Heart left ventricle (tissue), 13 donors: ENCODE measurements at regions not wholly inside any gene's neighbourhood (a gene's known extent, or its start where the extent isn't known, plus 50 kb on each side); places are given as distances from the start of the nearest gene placed in this dataset.

Experiments
- POLR2A ChIP-seq, 2 donors: fragments of 450-650 bp; IDR thresholded peaks; one replicate each; pipeline ENCODE4 v1.6.1; 2017; ENCODE audit warnings: antibody characterized with exemption in 2 of 2, mild to moderate bottlenecking in 2 of 2, moderate library complexity in 2 of 2
- TF ChIP-seq, protein P1 (sequence below), 12 donors: fragments of 200-600 bp; sonication (generic) in 4 of 12; IDR thresholded peaks; one replicate each; pipeline versions ENCODE4 v1.5.0 to v1.8.0; 2018 to 2022; ENCODE audit warnings: antibody characterized with exemption in 12 of 12, mild to moderate bottlenecking in 5 of 12
- donor health status: ischemic (EF 13 %, LVEDD 7.1; RV severe dilation, severe dysfunction).
- donor health status: DM: no; HTN: yes; CAD: no.
- donor health status: DM: no; HTN: no; CAD: no.
- donor health status: ischemic (EF 25% LVEDD 6.9; RV normal size, moderate dysfunction).
- donor health status: ischemic (EF 25% LVEDD 5.7; RV mildly dilated, moderate dysfunction).
- donor health status: ischemic (EF 35%, LVEDD 5.7; RV mildly dilated, moderate dysfunction).
- donor health status: nonischemic (EF 11% LVEDD 7.7; RV severe dilation, severe dysfunction).
- donor health status: DM: yes; HTN: yes; CAD: no.
- donor health status: PGD.
- donor health status: ischemic (EF 29% LVEDD 5.4; RV normal size, mild dysfunction).
- donor health status: nonischemic (EF 23%, LVEDD 6.1; RV moderate dilation, normal function).

DNA sequence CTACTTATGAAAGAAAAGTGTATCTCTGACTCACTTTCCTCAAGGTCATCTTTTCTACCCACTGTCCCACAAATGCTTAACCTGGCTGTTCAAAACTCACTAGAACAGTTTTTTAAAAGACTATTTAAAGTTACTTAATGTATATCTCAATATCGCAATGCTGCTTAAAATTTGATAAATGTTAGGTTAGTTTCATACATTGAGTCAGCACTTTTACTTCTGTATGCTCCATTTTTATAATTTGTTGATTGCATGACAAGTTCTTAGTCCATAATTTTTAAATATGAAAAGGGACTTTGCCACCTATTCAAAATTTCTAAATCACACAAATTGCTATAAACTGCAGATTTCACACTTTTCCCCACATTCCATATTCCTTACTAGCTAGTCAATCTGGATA lies 231.7 kb upstream of the SLC39A10 start:
- TF ChIP-seq, protein P1, sequence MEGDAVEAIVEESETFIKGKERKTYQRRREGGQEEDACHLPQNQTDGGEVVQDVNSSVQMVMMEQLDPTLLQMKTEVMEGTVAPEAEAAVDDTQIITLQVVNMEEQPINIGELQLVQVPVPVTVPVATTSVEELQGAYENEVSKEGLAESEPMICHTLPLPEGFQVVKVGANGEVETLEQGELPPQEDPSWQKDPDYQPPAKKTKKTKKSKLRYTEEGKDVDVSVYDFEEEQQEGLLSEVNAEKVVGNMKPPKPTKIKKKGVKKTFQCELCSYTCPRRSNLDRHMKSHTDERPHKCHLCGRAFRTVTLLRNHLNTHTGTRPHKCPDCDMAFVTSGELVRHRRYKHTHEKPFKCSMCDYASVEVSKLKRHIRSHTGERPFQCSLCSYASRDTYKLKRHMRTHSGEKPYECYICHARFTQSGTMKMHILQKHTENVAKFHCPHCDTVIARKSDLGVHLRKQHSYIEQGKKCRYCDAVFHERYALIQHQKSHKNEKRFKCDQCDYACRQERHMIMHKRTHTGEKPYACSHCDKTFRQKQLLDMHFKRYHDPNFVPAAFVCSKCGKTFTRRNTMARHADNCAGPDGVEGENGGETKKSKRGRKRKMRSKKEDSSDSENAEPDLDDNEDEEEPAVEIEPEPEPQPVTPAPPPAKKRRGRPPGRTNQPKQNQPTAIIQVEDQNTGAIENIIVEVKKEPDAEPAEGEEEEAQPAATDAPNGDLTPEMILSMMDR (IDR thresholded peaks at IDR 0.05): no peak
- TF ChIP-seq POLR2A (IDR thresholded peaks at IDR 0.05): no peak
